Islet of Langerhans (tissue), 1 donor: ENCODE measurements at regions not wholly inside any gene's neighbourhood (a gene's known extent, or its start where the extent isn't known, plus 50 kb on each side); places are given as distances from the start of the nearest gene placed in this dataset.
"Not testable (repeated sequence)": the region's sequence is repeated elsewhere in the genome, so short reads cannot be mapped to it uniquely, and the experiment has no call there.

Experiments used
- FAIRE-seq: peaks from one replicate; lab custom pipeline; 2011; peaks lifted over from hg19 to GRCh38; lab: Jason Lieb, UNC

DNA sequence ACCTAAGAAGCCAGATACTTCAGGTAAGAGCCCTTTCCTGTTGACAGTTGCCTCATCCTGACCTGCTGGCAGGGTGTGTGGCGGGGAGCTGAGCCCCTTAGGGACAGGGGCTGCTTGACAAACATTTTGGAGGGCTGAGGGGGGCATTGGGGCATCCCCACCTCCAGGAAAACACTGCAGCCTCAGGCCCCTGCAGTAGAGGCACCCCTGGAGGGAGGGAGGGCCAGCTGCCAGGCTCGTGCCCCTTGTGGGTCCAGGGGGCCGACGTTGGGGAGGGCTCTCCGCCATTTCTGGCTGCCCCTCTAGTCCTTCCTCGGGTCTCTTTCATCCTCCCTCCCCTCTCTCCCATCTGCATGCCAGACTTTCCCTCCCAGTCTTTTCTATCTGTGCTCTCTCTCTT, 177.3 kb downstream of the RPS24 start:
- FAIRE-seq = no peak

GRCh38 chr10:78211561-78212051, 177.9 kb downstream of the RPS24 start:
- FAIRE-seq = peak; percentile 98

DNA sequence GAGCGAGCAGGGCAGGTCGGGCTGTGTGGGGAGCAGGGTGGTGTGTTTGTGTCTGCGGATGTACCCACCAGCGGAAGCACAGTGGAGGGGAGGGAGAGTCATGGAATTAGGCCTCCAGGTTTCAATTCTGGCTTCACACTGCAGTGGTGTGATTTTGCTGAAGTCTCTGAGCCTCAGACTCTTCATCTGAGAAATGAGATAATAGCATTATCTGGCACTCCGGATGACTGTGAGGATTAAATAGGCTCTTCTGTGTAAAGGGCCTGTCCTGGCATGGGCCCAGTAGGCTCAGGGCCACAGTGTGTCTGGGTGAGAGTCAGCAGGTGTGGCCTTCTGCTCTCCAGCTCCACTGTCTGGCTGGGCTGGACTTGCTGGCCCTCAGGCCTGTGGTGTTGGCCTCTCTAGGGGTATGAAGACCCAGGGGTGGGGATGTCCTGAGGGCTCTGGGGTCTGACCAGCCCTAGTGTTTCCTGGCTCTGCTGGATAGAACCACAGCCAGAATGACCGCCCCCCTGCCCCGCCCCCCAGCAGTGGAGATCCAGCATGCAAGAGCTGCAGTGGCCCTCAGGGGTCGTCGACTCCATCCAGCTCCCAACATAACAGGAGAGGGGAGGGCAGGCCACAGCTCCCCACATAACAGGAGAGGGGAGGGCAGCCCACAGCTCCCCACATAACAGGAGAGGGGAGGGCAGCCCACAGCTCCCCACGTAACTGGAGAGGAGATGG, 178.6 kb downstream of the RPS24 start:
- FAIRE-seq = no peak

- FAIRE-seq = no peak
Measured at GRCh38 chr10:78212786-78213175, 179.1 kb downstream of the RPS24 start.

- no peak for FAIRE-seq
Measured at GRCh38 chr10:78214955-78215354, 181.3 kb downstream of the RPS24 start.

GRCh38 chr10:78215645-78216044, 182.0 kb downstream of the RPS24 start:
- FAIRE-seq = peak; percentile 45

DNA sequence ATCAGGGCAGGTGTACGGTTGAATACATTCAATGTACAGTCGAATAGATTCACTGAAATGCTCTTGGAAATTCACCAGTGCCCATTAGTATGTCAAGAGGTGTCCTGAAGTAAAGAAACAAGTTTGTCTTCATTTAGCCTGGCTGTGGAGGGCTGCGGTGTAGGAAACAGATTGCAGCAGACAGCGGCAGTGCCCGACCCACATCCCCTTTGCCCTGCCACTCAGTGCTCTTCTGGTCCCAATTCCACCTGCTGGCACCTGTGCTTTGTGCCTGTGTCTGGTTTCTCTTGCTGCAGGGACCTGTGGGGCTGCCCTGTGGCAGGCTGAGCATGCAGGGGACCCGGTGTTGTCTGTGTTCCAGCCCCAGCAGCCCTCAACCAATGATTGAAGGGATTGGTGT, 183.7 kb downstream of the RPS24 start:
- FAIRE-seq = no peak

GRCh38 chr10:78218798-78219490, 185.3 kb downstream of the RPS24 start:
- FAIRE-seq = no peak

DNA sequence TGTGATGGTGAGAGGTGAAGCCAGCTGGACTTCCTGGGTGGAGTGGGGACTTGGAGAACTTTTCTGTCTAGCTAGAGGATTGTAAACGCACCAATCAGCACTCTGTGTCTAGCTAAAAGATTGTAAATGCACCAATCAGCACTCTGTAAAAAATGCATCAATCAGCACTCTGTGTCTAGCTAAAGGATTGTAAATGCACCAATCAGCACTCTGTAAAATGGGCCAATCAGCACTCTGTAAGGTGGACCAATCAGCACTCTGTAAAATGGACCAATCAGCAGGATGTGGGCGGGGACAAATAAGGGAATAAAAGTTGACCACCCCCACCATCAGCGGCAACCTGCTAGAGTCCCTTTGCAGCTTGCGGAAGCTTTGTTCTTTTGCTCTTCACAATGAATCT, 185.9 kb downstream of the RPS24 start:
- FAIRE-seq = not testable (repeated sequence)

DNA sequence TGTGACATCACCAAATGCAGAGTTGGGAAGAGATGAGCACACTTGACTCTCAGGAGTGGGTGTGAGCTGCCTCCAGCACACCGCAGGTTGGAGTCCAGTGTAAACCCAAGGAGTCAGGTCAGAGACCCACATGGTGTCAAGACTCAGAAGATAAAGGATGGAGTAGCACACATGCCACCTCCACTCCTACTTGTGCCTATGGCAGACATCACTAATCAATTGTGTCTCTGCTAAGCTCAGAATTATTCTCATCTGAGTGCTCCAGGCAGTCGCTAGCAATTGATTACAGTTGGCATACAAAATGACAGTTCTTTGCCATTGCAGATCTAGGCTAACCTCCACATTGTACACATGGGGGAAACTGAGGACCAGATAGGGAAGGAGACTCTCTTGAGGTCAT, 187.1 kb downstream of the RPS24 start:
- FAIRE-seq = no peak

- no peak for FAIRE-seq
Measured at GRCh38 chr10:78222096-78222790, 188.6 kb downstream of the RPS24 start.

DNA sequence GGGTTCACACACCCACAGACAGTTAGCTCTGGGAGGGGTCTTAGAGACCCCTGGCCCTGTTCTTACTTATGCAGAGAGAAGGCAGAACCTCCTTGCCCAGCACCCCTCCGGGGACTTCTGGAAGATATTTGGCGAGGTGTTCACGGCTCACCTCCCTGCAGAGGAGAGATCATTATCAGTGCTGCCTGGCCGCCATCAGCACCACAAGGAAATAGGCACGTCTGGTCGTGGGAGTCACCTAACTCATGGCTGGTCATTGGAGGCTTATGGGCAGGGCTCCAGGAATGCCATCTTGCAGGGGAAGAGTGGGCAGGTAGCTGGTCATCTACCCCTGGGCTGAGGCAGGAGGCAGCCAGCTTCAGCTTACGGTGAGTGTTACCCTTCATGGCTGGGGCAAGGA, 189.4 kb downstream of the RPS24 start:
- FAIRE-seq = no peak

DNA sequence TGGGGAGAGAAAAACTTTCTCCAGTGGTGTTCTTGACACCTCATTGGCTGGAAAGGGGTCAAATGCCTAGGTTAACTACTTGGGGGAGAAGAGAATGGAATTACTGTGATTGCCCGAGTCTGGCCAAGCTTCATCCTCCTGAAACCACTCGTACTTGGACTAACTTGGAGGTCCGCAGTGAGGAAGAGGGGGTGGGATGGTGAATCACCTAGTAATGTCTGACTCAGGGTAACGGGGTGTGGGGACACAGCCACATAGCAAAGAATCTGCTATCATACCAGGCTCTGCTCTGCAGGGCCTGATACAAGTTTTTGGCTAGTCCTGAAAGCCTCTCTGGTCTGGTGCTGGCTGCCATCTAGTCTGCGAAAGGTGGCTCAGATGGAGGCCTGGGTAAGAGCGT, 190.9 kb downstream of the RPS24 start:
- FAIRE-seq = no peak

DNA sequence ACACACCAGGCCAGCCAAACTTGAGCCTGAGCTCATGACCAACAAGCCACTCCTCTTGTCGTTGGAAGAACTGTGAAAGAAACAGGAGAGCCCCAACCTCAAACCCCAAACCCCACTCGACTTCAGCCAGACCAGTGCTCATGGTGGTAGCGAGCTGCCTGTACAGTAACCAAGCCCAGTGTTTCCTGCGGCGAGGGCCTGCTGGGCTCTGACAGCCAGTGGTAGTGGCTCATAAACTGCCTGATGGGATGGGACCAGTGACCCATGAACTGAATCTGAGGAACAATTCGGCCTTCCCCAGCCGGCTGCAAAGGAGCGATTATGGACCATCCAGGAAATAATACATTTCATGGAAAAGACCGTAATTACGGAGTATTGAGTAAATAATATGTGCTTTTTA, 191.9 kb downstream of the RPS24 start:
- FAIRE-seq = no peak

GRCh38 chr10:78229489-78229888, 195.8 kb downstream of the RPS24 start:
- no peak for FAIRE-seq

- FAIRE-seq = no peak
Measured at GRCh38 chr10:78229950-78230675, 196.4 kb downstream of the RPS24 start.

DNA sequence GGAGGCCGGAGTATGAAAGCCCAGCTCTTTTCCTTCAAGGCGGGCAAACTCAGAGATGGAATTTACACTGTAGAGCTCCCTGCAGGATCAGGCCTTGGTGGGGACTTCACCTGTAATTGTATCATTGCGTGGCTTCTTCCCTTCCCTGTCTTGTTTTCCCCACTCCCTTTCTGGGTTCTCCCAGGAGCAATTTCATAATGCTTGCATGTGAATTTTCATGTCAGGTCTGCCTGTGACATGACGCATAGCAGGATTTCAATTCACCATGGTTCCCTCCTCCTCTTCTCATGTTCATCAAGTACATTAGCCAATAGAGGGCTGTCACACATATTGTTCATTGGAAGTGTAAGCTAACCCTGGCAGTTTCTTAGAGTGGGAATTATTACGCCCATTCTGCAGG, 197.7 kb downstream of the RPS24 start:
- FAIRE-seq = no peak

DNA sequence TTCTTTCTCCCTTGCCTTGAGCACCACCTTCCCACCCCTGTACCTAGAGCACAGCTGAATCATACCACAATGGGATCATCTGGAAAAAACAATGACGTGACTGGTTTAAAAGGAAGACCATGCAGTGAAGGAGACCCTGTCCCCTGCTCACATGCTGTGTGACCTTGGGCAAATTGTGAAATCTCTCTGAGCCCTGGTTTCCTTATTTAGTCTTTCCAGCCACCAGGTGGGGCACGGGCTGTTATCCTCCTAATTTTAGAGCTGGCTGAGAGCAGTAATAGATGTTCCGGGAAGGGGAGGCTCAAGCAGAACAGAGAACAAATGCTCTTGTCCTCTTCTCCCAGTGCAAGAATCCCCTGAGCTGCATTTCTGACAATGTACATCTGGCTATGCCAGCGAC, 198.3 kb downstream of the RPS24 start:
- FAIRE-seq = no peak

GRCh38 chr10:78236416-78237015, 202.9 kb downstream of the RPS24 start:
- no peak for FAIRE-seq

DNA sequence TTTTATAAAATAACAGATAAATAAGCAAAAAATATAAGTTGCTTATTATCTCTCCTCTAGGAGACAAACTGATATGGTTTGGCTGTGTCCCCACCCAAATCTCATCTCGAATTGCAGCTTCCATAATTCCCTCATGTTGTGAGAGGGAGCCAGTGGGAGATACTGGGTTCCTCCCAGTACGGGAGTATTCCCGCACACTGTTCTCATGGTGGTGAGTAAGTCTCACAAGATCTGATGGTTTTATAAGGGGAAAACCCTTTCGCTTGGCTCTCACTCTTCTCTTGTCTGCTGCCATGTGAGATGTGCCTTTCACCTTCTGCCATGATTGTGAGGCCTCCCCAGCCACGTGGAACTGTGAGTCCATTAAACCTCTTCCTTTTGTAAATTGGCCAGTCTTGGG, 204.3 kb downstream of the RPS24 start:
- FAIRE-seq = not testable (repeated sequence)

GRCh38 chr10:78247266-78247665, 213.6 kb downstream of the RPS24 start:
- FAIRE-seq = no peak

- FAIRE-seq = no peak
Measured at GRCh38 chr10:78247821-78248220, 214.2 kb downstream of the RPS24 start.
